Sciatic nerve (tissue), 2 donors: ENCODE measurements at regions not wholly inside any gene's neighbourhood (a gene's known extent, or its start where the extent isn't known, plus 50 kb on each side); places are given as distances from the start of the nearest gene placed in this dataset.
A peak's percentile ranks its signal among the peaks of the same experiment; 100 is the strongest.
"Not testable (repeated sequence)": the region's sequence is repeated elsewhere in the genome, so short reads cannot be mapped to it uniquely, and the experiment has no call there.

Source experiments
- ATAC-seq: fragments of 200-7000 bp; cut with Tn5 transposase; one replicate; pipeline ENCODE4 v1.9.1; 2020; ENCODE audit warnings: mild to moderate bottlenecking, moderate library complexity
- DNase-seq: peaks from one replicate; pipeline ENCODE4 v3.0.0-alpha.2; 2020; ENCODE audit warnings: low spot score
- intact Hi-C: fragments of 100-400 bp; cut with DNase I; formaldehyde crosslinking; loops from one replicate; pipeline ENCODE4 v1.14.2; 2022
- donor health status: DM: no; HTN: no; CAD: no.
- donor health status: DM: no; HTN: no; CAD: no.

DNA sequence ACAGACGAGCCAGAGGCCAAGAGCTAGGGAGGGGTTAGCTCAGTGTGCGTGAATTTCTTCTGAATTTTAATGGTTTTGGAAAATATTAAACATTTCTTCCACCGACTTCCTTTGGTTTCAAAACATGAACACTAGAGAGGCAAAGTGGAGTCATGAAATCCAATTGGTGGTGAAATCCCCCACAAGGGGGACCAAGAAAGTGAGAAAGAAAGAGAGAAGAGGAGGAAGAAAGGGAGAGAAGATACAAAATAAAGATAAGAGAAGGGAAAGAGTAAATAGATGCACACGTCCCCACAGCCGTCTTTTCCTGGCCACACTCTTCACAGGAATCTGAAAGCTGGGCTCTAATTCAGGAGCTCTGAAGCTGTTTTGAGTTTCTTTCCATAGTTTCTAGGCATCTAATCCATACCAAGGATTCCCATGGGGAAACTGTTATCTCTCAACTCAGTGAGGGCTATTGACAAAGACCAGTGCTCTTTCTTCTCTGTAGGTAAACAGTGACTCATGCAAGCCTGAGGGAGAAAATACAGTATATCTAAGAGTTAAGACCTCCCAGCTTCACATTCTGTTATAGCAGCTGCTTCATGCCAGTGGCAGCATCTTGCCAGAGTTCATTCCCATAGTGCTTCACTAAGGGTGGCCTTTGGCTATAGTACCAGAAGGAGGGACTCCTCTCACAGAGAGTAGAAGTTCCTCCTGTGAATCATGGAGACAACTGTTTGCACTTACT is 115.8 kb upstream of the LIFR start:
- no peak for DNase-seq
- no peak for ATAC-seq
- intact Hi-C loops = no loop called here

DNA sequence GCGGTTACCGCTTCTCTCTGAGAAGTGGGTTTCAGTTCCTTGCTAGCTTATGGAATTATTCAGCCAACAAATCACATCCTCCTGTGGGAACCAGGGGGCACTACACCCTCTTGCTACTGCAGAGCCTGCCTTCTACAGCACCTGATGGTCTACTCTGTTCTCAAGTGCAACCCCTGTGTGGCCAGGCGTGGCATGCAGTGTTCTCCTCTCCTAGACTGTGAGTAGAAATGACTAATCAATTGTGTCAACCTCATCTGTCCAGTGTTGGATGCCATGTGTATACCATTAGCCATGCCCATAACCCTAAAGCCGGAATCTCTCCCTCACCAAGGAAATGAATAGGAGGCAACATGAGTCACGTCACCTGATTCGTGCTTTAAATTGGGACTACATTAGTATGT is 117.2 kb upstream of the LIFR start:
- ATAC-seq (no peak), DNase-seq (no peak)
- intact Hi-C loops = no loop called here

DNA sequence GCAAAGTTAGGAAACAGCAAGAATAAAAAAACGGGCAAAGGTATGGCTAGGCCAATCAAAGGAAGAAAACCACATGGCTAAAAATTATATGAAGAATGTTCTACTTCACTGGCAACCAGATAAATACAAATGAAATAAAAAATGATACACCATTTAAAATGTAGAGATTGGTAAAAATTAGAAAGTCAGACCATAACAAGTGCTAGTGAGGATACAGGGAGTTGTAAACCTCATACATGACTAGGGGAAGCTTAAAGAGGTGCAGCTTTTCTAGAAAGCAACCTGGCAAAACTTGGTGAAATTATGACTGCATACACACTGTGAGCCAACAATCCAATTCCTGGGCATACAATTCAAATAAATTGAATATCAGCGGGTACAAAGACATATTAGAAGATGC is 119.0 kb upstream of the LIFR start:
- DNase-seq (no peak), ATAC-seq (no peak)
- intact Hi-C loops = no loop called here

DNA sequence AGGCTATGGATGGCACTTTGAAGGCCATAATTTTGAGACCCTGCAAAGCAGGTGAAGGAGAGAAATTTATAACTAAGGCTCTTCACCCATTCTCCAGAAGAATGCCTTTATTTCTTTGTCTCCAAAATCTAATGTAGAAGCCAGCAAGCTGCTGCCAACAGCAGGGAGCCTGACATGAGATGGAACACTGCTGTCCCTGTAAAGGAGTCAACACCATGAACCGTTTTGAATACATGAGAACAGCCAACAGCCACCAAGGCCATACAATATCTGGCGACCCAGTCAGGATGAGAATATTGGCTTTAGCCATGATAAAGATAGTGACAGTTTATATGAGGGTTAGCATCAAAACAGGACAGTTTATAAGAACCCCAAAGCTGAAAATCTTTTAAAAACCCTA is 121.2 kb upstream of the LIFR start:
- no peak for DNase-seq
- ATAC-seq = no peak
- intact Hi-C loops = no loop called here

DNA sequence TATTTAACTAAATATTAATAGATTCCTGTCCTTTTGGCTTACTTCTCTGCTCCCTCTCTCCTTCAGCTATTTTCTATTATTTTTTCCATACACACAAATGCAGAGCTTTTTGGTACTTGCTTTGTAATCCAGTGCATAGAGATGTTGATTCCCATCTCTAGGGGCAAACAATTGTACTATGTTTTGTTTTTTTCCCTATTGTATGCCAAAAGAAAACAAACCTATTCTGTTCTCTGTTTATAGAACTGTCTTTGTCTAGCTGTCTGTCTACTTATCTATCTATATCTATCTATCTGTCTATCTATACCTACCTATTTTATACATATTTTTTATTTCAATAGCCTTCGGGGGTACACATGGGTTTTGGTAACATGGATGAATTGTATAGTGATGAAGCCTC is 121.6 kb upstream of the LIFR start:
- intact Hi-C loops = no loop called here
- DNase-seq (no peak), ATAC-seq (no peak)

DNA sequence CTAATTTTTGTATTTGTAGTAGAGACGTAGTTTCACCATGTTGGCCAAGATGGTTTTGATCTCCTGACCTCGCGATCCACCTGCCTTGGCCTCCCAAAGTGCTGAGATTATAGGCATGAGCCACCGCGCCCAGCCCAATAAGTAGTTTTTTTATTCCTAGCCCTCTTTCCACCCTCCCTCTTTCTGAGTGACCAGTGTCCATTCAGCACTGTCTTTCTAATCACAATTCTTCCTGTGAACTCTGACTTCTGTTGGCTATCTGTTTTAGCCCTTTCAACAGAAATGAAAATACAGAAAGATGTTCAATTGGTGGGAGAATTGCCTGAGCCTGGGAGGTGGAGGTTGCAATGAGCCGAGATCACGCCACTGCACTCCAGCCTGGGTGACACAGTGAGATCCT is 122.3 kb upstream of the LIFR start:
- DNase-seq, ATAC-seq, intact Hi-C loops: not testable (repeated sequence)

DNA sequence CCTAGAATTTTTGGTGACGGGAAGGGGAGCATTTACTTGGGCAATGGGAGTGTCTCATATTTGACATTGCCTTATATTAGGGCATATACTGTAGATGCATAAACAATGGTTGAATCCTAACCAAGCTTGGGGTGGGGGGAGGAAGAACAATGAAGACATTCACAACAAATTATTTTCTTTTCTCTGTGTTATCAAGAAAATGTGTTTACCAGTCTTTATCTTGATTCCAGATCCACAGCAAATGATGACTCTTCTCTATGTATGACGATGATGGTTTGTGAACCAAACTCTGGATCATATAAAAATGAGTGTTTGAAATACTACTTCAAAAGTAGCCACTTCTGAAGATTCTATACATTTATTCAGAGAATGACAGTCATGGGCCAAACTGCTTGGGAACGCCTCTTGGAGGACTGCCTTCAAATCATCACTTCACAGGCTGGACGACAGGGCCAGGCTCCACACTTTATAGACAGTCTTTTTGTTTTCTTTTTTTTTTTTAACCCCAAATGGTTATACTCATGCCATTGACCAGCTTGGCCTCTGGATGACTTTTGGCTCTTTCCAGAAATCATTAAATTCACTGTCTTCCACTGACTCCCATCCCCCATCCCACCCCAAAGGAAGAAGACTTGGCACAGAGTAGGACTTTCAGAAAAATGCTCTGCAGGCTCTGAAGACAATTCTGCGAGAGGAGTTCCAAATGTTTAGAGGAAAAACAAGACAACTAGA is 123.8 kb upstream of the LIFR start:
- intact Hi-C loops = no loop called here
- ATAC-seq (no peak), DNase-seq (no peak)

DNA sequence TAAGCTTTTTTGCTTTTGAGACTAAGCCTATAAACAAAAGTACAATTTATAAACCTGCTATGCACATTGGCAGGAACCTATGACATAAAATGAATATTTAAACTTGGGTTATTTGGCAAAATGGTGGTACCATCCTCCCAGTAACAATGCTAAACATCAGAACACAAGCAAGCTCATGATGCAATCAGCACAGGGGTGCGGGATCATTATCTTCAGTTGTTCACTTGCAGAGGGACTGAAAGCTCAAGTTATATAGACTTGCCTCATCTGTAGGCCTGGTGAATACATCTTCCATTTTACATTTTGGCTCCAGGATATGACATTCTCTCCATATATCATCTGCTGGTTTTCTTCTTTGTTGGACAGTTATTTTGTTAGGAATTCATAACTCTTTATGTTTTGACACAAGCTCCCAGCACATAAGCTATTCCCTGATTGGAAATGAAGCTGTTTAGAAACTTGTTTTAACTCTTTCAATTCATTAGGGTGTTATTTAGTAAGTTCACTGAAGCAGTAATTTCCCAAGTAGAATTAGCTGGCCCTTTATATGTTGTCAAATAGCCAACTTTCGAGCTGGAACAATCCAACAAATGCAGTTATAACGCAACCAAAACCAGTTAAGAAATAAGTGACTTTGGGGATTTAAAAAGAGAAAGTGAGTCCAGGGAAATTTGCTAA is 124.7 kb upstream of the LIFR start:
- intact Hi-C loops = no loop called here
- peak; percentile 53 for ATAC-seq
- no peak for DNase-seq

DNA sequence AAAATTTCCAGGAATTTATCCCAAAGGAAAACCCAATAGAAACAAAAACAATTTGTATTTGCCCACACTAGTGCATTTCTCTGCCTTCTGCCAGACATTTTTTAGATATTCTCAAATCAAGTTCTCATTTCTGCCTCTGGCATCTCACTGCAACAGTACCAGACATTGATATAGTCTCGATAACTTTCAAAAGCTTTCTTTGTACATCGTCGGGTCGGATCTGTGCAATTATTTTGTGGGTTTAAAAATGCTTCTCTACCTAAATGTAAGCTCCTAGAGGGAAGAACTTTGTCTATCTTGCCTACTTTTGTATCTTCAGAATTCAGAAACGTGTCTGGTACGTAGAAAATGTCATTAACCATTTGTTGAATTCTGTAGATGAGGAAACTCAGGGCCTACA is 125.5 kb upstream of the LIFR start:
- ATAC-seq (no peak), DNase-seq (no peak)
- intact Hi-C loops = no loop called here

DNA sequence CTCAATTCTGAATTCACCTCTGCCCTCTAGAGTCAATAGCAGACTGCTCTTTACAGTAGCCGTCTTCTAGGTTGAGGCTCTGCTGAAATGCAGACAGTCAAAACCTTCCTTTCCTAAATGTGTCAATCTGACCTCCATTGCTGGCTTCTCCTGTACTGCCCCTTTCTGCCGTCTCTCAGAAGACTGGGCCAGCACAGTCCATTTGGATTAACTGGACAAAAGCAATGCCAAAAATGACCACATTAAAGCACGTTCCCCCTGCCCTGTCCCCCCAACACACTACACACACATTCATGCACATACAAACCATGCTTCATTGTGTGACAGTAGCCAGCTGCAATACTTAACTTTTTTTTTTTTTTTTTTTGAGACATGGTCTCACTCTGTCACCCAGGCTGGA is 130.2 kb upstream of the LIFR start:
- DNase-seq (no peak), ATAC-seq (no peak)
- intact Hi-C loops = no loop called here

DNA sequence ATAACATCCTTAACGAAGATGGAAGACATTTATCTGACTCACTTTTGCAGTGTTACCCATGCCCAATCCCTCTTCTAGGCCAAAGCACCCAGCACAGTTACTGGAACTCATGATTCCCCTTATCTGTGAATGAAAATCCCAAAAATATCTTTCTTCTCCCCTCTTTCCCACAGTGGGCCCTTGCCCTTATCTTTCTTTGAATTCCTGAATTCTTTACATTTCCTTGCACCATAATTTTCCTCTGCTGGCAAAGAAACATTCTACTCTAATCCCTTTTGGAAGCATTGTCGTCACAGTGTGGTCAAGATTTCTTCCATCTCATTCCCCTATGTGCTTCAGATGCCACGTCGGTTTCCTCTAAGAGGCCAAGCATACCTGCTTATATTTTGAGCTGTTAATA is 135.9 kb upstream of the LIFR start:
- ATAC-seq (no peak), DNase-seq (no peak)
- intact Hi-C loops = no loop called here

DNA sequence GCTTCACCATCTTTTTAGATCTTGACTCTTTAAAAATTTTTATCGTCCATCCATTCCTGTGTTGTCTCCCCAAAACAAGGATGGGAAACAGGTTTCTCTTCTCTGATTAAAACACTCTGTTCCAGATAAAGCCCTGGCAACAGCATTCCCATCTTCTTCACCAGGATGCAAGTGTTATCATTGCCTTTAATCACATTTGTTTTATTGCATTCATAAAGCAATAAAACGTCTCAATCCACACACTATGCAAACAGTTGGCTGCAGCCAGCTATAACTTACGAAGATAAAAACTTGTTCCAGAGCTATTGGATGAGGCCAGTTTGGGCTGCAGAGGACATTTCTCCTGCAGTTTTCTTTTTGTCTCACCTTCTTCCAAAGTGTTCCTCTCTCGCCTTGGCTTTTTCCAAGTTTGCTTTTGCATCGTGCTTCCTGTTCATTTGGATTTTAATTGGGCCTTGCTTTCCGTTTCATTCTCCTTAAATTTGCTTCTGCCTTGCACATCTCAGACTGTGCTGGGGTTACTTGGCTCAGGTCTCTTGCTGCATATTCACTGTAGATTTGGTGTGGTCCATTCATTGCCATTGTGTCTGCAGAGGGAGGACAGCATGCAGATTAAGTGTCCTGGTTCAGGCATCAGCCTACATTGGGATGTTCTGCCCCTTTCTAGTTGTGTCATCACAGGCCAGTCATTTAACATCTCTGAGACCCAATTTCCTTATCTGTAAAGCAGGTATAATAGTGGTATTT is 136.5 kb upstream of the LIFR start:
- DNase-seq (no peak), ATAC-seq (no peak)
- intact Hi-C loops = no loop called here

DNA sequence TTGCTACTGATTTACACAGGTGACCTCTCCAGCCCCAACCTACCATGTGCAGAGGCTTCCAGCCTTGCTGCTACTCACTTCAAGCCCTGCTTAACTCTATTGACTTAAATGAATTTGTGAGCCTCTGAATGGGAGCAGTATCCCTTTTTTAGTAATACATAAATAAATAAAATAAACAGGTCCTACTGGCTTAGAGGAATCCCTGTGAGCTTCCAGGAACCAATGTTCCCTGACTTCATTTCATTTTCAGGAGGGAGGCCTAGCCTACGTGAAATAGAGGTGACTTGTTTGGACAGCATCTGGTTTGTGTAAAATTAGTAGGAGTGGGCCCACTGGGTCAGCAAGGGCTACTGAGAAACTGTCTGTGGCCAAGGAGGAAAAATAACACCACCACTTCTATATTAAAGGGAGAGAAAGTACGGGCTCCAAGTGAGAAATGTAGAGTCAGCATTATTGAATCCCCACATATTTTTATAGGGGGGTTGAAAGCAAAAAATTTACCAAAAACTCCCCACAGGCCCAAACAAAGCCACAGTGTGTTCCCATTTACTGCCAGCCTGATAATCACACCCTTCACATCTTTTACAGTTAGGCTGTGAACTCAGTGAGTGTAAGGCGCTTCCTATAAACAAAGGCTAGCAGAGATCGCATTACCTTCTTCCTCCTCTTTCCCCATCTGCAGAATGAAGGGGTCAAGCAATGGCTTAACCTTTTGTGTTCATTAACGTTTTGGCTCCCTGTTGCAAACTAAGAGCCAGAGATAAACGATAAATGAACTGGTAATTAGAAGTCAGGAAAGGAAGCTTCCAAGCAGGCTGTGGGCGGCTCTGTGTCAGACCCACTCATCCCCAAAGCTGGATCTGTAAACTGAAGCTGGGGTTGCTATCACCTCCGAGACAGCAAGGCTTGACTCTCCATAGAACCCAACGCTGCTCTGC is 138.8 kb upstream of the LIFR start:
- intact Hi-C loops = no loop called here
- DNase-seq (no peak), ATAC-seq (peak; percentile 69)

DNA sequence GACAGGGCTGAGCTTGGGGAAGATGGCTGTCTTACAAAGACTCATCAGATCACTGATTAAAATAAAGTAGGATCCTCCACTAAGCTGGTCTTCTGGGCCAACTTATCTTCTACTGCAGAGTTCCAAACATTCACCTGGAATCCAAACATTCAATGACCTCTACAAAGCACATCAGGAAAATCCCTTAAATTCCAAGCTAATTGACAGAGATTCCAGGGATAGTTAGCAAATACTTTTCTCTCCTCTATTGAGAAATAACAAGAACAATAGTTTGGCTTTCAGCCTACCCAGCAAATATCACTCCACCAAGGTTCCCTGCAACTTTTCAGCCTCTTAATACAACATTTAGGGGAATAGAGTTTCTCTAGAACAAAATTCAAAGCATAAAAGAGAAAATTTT is 140.6 kb upstream of the LIFR start:
- intact Hi-C loops = no loop called here
- DNase-seq (no peak), ATAC-seq (peak; percentile 36)

DNA sequence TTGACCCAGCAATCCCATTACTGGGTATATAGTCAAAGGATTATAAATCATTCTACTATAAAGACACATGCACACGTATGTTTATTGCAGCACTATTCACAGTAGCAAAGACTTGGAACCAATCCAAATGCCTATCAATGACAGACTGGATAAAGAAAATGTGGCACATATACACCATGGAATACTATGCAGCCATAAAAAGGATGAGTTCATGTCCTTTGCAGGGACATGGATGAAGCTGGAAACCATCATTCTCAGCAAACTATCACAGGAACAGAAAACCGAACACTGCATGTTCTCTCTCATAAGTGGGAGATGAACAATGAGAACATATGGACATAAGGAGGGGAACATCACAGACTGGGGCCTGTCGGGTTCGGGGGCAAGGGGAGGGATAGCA is 140.3 kb upstream of the OSMR start:
- intact Hi-C loops, ATAC-seq, DNase-seq: not testable (repeated sequence)

DNA sequence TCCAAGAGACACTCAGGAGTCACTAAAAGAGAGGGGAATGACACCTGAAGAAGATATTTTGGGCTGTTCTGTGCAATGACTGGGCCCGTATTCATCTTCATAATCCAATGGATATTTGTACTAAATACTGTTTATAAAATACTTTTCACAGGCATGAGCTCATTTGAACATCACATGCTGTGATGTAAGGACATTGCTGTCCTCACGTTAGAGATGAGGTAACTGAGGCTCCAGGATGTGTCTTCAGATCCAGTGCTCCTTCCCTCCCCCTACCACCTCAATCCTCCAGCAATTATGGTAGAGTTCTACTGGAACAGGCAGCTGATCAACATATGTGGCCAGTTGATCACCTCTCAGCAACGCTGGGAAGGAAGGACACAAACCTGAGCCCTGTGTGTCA is 139.4 kb upstream of the OSMR start:
- ATAC-seq = no peak
- no peak for DNase-seq
- intact Hi-C loops = no loop called here

DNA sequence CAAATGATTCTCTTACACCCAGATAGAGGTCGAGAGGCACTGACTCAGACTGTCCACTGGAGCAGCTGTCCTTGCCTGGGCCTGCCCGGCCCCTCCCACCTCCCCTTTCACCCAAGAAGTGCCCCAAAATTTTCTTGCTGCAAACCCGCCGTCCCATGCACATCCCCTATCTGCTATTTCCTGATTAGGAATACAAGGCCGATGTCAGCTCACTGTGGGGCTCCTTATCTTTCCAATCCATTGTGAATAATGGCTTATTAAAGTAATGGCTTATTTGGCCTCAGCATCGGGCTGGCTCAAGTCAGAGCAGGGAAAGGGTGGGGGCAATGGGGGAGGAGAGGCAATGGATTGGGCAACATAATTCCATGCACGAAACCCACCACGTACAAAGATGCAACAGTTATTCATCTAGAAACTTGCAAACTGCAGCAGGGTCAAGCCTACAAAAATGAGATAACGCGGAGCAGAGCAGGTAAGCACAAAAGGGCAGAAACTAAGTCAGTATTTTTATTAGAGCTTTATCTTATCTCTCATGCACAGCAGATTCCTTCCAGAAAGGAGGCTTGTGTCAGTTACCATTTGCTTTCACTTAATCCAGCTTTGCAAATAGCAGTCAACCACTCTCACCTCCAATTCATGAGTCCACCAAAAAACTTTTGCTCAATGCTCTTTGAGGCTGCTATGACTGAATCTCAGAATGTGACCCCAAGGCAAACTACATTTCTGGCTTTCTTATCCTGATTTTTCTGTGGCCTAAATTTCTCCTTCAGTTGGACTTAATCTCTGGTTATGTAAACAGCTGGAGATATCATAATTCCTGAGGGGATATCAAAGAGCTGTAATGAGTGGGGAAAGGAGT is 138.2 kb upstream of the OSMR start:
- DNase-seq (no peak), ATAC-seq (no peak)
- intact Hi-C loops = no loop called here
